ENCODE measurements at regions not wholly inside any gene's neighbourhood (a gene's known extent, or its start where the extent isn't known, plus 50 kb on each side); places are given as distances from the start of the nearest gene placed in this dataset.

DNA sequence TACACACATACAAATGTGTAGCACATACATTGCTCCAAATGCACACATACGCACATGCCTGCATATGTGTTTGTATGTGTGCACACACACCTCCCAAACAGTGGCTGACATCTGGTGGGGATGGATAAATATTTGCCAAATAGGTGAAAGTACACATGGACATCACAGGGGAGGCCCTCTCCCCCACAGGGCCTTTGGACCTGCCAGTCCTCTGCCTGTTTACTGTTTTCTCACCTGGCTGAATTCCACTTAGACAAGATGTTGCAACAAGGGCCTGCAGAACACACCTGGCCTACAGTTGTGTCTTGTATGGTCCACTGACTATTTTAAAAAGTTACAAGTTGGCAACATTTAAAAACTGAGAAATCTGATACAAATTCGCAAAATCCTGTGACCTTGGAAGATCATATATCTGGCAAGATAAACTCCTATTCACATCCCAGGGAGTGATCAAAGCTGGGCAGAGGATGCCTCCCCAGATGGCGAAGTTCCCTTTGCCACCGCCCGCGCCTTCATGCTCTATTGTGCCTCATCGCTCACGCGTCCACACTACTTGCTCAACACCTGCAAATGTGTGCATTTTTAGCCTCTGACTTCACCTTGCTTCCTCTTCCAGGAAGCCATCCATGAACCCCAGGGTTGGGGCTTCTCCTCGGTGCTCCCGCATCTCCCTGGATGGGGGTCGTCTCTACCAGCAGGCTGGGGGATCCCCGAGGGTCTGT is 118.4 kb upstream of the FZD10 start:
- Histone ChIP-seq H3K27ac (ENCODE audit: insufficient read depth, low read length) (no peak overlapping the region), H4K20me1 (ENCODE audit: insufficient read depth, low read length) (no peaks in the 10 kb centered on the region), H3K4me2 (ENCODE audit: low read depth, low read length) (no peak overlapping the region), H3K9me1 (ENCODE audit: insufficient read depth, low read length) (no peaks in the 10 kb centered on the region), H3K9ac (ENCODE audit: low read depth, low read length) (no peak overlapping the region), H3K18ac (ENCODE audit: low read depth, low read length) (no peak overlapping the region), H3K27me3 (ENCODE audit: control insufficient read depth, insufficient read depth, low read length) (no peaks in the 10 kb centered on the region), H2AK9ac (replicated peaks; ENCODE audit: low read depth, low read length, poor library complexity) (no peak overlapping the region), H3K4ac (ENCODE audit: low read depth, low read length) (no peak overlapping the region), H2AK5ac (ENCODE audit: low read depth, low read length) (no peak overlapping the region), H3K4me3 (ENCODE audit: insufficient read depth, low read depth, low read length) (no peak overlapping the region), H3K23ac (ENCODE audit: low read depth, low read length) (no peak overlapping the region), H2BK5ac (ENCODE audit: low read depth, low read length, poor library complexity, severe bottlenecking) (no peak overlapping the region), H3K9me3 (ENCODE audit: control insufficient read depth, insufficient read depth, low read length) (peaks cover 27% of the 10 kb centered on the region), H4K5ac (ENCODE audit: low read depth, low read length) (no peak overlapping the region), H3K56ac (ENCODE audit: extremely low read depth, insufficient read depth, low read length) (no peak overlapping the region), H2BK20ac (ENCODE audit: low read depth, low read length) (no peak overlapping the region), H2BK120ac (ENCODE audit: low read depth, low read length) (no peak overlapping the region), H3K14ac (replicated peaks; ENCODE audit: low read depth, low read length) (no peak overlapping the region), H3K36me3 (ENCODE audit: control insufficient read depth, insufficient read depth, low read length) (no peaks in the 10 kb centered on the region), H2AFZ (replicated peaks; ENCODE audit: low read length, poor library complexity) (peak overlapping the region; percentile 35), H3K4me1 (ENCODE audit: control insufficient read depth, insufficient read depth, low read length) (no peaks in the 10 kb centered on the region), H3K79me1 (ENCODE audit: low read depth in 1 of 2, low read length in 2 of 2) (no peaks in the 10 kb centered on the region), H4K91ac (ENCODE audit: insufficient read depth, low read depth, low read length) (no peak overlapping the region), H4K8ac (ENCODE audit: low read depth in 2 of 2, low read length in 2 of 2) (no peak overlapping the region), H2BK15ac (ENCODE audit: low read depth, low read length) (no peak overlapping the region)
- ChIA-PET POLR2A (ENCODE audit: unreplicated experiment) (no interaction called here), CTCF (no interaction called here)
- TF ChIP-seq BHLHE40 (IDR thresholded peaks at IDR 0.05; ENCODE audit: low read depth, low read length): no peak
- TF ChIP-seq, protein P1, sequence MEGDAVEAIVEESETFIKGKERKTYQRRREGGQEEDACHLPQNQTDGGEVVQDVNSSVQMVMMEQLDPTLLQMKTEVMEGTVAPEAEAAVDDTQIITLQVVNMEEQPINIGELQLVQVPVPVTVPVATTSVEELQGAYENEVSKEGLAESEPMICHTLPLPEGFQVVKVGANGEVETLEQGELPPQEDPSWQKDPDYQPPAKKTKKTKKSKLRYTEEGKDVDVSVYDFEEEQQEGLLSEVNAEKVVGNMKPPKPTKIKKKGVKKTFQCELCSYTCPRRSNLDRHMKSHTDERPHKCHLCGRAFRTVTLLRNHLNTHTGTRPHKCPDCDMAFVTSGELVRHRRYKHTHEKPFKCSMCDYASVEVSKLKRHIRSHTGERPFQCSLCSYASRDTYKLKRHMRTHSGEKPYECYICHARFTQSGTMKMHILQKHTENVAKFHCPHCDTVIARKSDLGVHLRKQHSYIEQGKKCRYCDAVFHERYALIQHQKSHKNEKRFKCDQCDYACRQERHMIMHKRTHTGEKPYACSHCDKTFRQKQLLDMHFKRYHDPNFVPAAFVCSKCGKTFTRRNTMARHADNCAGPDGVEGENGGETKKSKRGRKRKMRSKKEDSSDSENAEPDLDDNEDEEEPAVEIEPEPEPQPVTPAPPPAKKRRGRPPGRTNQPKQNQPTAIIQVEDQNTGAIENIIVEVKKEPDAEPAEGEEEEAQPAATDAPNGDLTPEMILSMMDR (conservative IDR thresholded peaks at IDR 0.05; ENCODE audit: low read depth, low read length): no peak
- no peak for TF ChIP-seq POLR2A (IDR thresholded peaks at IDR 0.05; ENCODE audit: low read depth, low read length)
- no peak for TF ChIP-seq RFX5 (IDR thresholded peaks at IDR 0.05; ENCODE audit: low read depth, low read length)
- TF ChIP-seq, protein P2, sequence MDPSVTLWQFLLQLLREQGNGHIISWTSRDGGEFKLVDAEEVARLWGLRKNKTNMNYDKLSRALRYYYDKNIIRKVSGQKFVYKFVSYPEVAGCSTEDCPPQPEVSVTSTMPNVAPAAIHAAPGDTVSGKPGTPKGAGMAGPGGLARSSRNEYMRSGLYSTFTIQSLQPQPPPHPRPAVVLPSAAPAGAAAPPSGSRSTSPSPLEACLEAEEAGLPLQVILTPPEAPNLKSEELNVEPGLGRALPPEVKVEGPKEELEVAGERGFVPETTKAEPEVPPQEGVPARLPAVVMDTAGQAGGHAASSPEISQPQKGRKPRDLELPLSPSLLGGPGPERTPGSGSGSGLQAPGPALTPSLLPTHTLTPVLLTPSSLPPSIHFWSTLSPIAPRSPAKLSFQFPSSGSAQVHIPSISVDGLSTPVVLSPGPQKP (IDR thresholded peaks at IDR 0.05; ENCODE audit: borderline replicate concordance, low read depth, low read length): no peak
- no peak for TF ChIP-seq RCOR1 (IDR thresholded peaks at IDR 0.05; ENCODE audit: insufficient replicate concordance, low read length)
- no peak for TF ChIP-seq MAFK (IDR thresholded peaks at IDR 0.05; ENCODE audit: low read depth, low read length)
- TF ChIP-seq RAD21 (IDR thresholded peaks at IDR 0.05; ENCODE audit: low read length): no peak
- no peak for TF ChIP-seq MXI1 (IDR thresholded peaks at IDR 0.05; ENCODE audit: borderline replicate concordance, low read depth, low read length)
- no peak for TF ChIP-seq CEBPB (IDR thresholded peaks at IDR 0.05; ENCODE audit: low read depth, low read length)
- no peak for TF ChIP-seq NFE2L2 (IDR thresholded peaks at IDR 0.05; ENCODE audit: low read depth, low read length)
- no peak for TF ChIP-seq FOS (IDR thresholded peaks at IDR 0.05; ENCODE audit: low read depth, low read length)
- no peak for TF ChIP-seq MAZ (IDR thresholded peaks at IDR 0.05; ENCODE audit: borderline replicate concordance, low read depth, low read length)
- intact Hi-C loops (cut with micrococcal nuclease): no loop called here
- ATAC-seq (ENCODE audit: low read depth) (no peak), DNase-seq (no peak)
- BruUV-seq (replicated peaks): no TSS peak
- 59% methylated on average over 10 of the region's 13 CpGs; no CpG with 5 or more reads in 1 of the 2 experiments for WGBS, 2 experiments (ENCODE audit: extremely low coverage in 2 of 2, insufficient read length in 1 of 2)
- in situ Hi-C loops (cut with MboI; ENCODE audit: low sequenced_read_pairs): loop anchor here (25.0 kb wide), 1 partner anchor 693 kb away; no protein-coding TSS in a partner anchor
- dilution Hi-C loops (cut with HindIII; ENCODE audit: low sequenced_read_pairs, unreplicated experiment): no loop called here

Measured in IMR-90 (cell line).